ES-I3 (cell line): ENCODE measurements at regions not wholly inside any gene's neighbourhood (a gene's known extent, or its start where the extent isn't known, plus 50 kb on each side); places are given as distances from the start of the nearest gene placed in this dataset.

ENCODE experiments used
- H3K36me3 ChIP-seq: 2 replicates; pipeline ENCODE4 v1.6.1; 2013; ENCODE audit warnings: mild to moderate bottlenecking, low read length, control low read depth, moderate library complexity; ENCODE audit not compliant: insufficient read depth
- H3K4me1 ChIP-seq: 2 replicates; pipeline ENCODE4 v1.6.1; 2013; ENCODE audit warnings: mild to moderate bottlenecking, control low read depth, low read length; ENCODE audit not compliant: insufficient read depth
- H3K9ac ChIP-seq: 2 replicates; pipeline ENCODE4 v1.6.1; 2013; ENCODE audit warnings: low read depth, mild to moderate bottlenecking, low read length, moderate library complexity
- H3K9me3 ChIP-seq: 2 replicates; pipeline ENCODE4 v1.6.1; 2013; ENCODE audit warnings: mild to moderate bottlenecking, low read length, moderate library complexity; ENCODE audit not compliant: control insufficient read depth, insufficient read depth

DNA sequence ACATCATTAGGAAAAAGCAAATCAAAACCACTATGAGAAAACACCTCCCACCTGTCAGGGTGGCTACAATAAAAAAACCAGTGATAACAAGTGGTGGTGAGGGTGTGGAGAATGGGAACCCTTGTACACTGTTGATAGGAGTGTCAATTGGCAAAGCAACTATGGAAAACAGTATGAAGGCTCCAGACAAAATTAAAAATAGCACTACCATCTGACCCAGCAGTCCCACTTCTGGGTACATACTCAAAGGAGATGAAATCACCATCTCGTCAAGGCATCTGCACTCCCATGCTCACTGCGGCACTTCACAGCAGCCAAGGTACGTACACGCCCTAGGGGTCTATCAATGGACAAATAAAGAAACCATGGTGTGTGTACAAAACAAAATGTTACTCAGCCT lies 715.1 kb downstream of the UQCRFS1 start:
- Histone ChIP-seq H3K4me1 (peaks cover 30% of the 10 kb centered on the region; the same call in 1 of the 2 replicates), H3K9ac (no peak overlapping the region), H3K9me3 (no peaks in the 10 kb centered on the region), H3K36me3 (no peaks in the 10 kb centered on the region)

DNA sequence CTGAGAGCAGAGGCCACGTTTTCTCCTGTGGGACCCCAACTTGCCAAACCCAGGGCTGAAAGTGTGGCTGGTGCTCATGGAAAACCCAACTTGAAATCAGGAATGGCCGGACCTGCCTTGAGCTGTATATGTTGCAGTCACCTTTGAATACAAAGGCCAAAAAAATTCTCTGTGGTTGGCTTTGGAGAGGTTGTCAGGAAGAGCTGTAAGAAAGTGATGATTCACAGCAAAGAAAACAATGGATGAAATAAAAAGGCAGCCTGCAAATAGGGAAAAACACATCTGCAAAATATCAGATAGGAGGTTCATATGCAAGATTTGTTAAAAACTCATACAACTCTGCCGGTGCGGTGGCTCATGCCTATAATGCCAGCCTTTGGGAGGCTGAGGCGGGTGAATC lies 715.8 kb downstream of the UQCRFS1 start:
- H3K4me1 ChIP-seq, result peaks cover 31% of the 10 kb centered on the region; the same call in 1 of the 2 replicates

DNA sequence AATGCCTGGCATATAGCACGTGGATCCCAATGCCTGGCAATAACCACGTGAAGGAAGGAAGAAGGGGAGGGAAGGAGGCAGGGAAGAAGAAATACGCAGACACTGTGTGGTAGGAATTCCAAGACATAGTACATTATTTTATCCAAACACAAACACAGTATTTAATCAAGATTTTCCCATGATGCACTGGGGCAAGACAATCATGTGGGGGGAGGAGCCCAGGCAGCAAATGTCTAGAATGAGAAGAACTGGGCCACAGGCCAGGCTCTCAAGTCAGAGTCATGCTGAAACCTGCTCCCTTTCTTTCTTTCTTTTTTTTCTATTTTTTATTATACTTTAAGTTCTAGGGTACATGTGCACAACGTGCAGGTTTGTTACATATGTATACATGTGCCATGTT lies 717.9 kb downstream of the UQCRFS1 start:
- Histone ChIP-seq H3K36me3 (no peaks in the 10 kb centered on the region), H3K9me3 (no peaks in the 10 kb centered on the region), H3K4me1 (peaks cover 25% of the 10 kb centered on the region; the same call in 1 of the 2 replicates), H3K9ac (no peak overlapping the region)

More for the DNA sequence above, 715.8 kb downstream of the UQCRFS1 start:
- Histone ChIP-seq H3K36me3 (no peaks in the 10 kb centered on the region), H3K9ac (no peak overlapping the region), H3K9me3 (no peaks in the 10 kb centered on the region)

DNA sequence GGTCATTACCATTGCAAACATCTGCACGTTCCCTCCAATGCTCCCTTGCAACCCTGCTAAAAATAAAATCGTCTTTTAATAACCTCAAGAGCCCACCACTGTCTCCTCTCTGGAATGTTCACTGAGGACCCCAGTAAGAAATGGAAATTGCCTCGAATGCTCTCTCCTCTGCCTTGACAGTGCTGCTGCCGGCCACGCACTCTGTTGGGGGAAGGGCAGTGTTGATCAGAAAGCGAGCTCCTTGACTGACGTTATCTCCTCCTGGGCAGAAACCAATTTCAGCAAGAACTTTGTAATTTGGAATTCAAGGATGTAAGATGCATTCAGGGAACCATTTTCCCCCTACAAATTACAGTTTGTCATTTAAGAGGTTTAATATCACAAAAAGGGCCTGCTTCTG lies 718.5 kb downstream of the UQCRFS1 start:
- Histone ChIP-seq H3K9ac (no peak overlapping the region), H3K4me1 (peaks cover 27% of the 10 kb centered on the region; the same call in 1 of the 2 replicates), H3K9me3 (no peaks in the 10 kb centered on the region), H3K36me3 (no peaks in the 10 kb centered on the region)

DNA sequence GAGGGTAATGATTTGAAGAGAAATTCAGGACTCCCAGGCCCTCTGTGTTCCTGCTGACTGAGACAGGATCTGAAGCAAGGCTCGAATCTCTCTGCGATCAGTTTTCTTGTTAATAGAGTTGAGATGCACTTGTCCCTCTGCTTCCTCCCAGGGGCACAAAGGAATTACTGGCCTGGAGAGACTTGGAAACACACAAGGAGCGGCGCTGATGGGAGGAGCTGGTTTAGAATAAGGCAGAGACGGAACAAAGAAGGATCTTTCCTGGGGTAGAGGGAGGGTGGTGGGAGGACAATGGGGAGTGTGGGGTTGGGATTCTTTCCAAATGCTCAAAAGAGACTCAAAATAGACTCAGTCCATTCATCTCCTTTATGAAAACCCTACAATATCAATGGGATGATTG lies 719.1 kb downstream of the UQCRFS1 start:
- H3K36me3 ChIP-seq, result no peaks in the 10 kb centered on the region
- no peak overlapping the region for H3K9ac ChIP-seq
- H3K9me3 ChIP-seq, result no peaks in the 10 kb centered on the region
- peaks cover 28% of the 10 kb centered on the region; the same call in 1 of the 2 replicates for H3K4me1 ChIP-seq

DNA sequence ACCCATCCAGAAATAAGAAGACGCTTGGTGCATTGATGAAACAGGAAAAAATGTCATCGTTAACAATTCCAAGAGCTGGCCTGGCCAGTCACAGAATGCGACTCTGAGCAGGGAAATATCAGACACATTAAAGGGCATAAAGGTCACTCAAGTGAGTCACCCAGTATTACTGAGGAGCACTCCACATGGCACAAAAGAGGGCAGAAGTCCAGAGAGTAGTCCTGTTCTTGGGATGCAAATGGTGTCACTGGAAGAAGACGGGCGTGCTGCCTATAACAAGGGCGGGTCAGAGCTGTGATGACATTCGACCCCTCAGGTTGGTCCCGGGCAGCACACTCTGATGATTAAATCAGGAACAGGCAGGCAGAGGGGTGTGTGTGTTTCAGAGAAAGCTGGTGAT lies 720.3 kb downstream of the UQCRFS1 start:
- H3K4me1 ChIP-seq, result peaks cover 28% of the 10 kb centered on the region; the same call in 1 of the 2 replicates
- H3K9ac ChIP-seq, result no peak overlapping the region
- H3K36me3 ChIP-seq, result no peaks in the 10 kb centered on the region
- H3K9me3 ChIP-seq, result no peaks in the 10 kb centered on the region

DNA sequence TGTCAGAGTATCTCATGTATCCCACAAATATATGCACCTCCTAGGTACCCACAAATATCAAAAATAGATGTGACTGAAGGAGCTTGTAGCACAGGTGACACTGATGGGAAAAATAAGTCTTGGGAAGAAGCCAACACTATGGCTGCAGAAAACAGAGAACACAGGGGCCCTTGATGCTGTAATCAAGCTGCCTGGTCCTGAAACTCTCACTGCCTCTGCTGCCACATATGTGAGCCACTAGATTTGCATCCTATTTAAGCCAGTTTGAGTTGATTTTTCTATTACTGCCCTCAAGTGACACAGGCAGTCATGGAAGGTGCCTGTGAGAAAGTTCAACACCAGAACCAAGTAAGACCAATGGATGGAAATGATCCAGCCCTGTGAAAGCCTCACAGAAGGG lies 720.8 kb downstream of the UQCRFS1 start:
- Histone ChIP-seq H3K9me3 (no peaks in the 10 kb centered on the region), H3K9ac (no peak overlapping the region), H3K4me1 (peaks cover 28% of the 10 kb centered on the region; the same call in 1 of the 2 replicates), H3K36me3 (no peaks in the 10 kb centered on the region)

DNA sequence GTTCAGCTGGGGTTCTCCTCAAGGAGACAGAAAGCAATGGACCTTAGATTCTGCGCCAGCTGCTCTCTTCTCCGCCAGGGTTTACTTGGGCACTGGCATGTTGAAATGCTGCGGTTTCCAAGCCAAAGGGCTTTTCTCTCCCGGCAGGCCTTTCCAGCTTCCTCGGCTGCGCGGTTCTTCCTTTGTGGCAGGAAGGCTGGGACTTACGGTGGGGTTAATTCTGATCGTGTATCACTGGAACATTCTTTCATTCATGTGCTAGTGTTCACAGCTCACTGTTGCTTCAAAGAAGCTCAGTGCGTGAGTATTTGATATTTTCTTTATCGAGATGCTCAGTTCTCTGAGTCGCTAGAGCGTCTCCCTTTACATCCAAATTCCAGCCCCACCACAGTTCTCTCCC lies 723.2 kb downstream of the UQCRFS1 start:
- no peaks in the 10 kb centered on the region for H3K36me3 ChIP-seq

DNA sequence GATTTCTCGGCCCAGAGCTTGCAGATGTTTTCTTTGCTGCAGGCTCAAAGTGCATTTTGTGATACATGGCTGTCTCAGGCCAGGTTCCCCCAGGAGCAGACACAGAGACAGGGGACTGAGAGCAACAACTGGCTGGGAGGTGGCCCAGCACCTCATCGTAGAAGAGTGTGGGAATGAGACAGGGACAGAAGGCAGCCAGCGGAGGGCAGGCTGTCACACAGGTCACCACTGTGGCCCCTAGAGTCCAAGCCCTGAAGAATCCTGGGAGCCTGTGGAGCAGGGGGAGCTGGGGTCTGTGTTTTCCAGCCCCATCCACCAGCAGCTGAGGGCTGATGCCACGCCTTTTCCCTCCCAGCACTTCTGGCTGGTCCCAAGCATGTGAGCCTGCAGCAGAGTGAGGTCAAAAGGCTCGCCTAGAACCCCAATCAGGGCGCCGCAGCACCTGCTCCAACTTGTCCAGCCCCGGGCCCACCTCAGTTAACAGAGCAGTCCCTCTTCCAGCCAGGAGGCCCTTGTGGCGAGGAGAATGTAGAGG lies 723.8 kb downstream of the UQCRFS1 start:
- H3K9ac ChIP-seq, result no peak overlapping the region
- no peaks in the 10 kb centered on the region for H3K36me3 ChIP-seq
- H3K4me1 ChIP-seq, result peaks cover 19% of the 10 kb centered on the region; the same call in 1 of the 2 replicates
- no peaks in the 10 kb centered on the region for H3K9me3 ChIP-seq

More for the DNA sequence above, 723.2 kb downstream of the UQCRFS1 start:
- no peak overlapping the region for H3K9ac ChIP-seq
- H3K9me3 ChIP-seq, result no peaks in the 10 kb centered on the region
- peaks cover 24% of the 10 kb centered on the region; the same call in 1 of the 2 replicates for H3K4me1 ChIP-seq

DNA sequence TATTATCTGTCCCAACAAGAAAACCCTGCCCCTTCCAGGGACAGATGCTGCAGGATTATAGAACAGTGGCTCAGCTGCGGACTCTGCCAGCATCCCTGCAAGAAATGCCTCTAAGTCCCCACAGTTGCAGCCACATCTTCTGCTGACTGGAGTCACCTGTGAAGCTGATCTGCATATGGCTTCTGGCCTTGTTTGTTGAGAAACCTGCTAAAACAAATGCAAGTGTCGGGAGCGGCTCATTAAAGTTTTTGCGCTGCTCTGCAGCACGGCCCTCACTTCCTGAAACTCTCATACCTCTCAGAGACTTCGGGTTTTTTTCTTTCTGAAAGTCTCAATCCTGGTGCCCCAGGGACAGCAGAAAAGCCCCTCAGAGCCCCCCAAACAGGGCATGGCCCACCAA lies 725.0 kb downstream of the UQCRFS1 start:
- no peaks in the 10 kb centered on the region for H3K9me3 ChIP-seq
- peaks cover 9% of the 10 kb centered on the region; the same call in 1 of the 2 replicates for H3K4me1 ChIP-seq
- no peaks in the 10 kb centered on the region for H3K36me3 ChIP-seq
- no peak overlapping the region for H3K9ac ChIP-seq

DNA sequence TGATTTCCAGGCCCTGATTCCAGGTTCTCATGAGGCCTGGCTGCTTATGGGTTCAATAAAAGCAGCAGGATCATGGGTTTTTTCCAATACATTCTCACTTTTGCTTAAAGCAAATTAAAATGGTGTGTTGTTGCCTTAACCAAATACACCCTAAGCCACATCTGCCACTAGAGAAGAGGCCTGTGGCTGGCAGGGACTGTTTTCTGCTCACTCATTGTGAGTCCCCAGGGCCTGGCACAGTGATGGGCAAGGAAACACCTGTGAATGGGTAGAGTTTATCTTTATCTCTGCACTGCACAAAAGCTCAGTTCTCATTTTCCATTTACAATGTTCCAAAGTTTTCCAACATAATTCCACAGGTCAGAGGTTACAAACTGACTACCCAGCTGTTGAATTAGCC lies 726.0 kb downstream of the UQCRFS1 start:
- peaks cover 10% of the 10 kb centered on the region; the same call in 1 of the 2 replicates for H3K4me1 ChIP-seq
- no peaks in the 10 kb centered on the region for H3K36me3 ChIP-seq
- H3K9me3 ChIP-seq, result no peaks in the 10 kb centered on the region
- H3K9ac ChIP-seq, result no peak overlapping the region

DNA sequence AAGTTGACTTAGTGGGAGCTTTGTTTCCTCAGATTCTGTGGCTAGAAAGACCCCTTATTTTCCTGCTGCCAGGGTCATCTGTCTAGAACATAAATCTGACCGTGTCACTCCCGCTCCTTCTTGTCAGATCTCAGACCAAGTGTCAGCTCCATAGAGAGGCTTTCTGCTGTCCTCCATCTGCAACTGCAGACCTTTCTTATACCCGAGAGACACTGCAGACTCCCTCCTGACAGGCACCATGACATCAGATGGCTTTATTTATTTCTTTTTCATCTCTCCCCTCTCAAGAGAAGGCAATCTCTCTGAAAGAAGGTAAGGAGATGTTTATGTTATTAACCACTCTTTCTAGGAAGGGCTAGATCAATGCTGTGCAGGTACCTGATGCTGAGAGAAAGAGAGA lies 726.5 kb downstream of the UQCRFS1 start:
- no peak overlapping the region for H3K9ac ChIP-seq
- H3K36me3 ChIP-seq, result no peaks in the 10 kb centered on the region
- H3K4me1 ChIP-seq, result peaks cover 13% of the 10 kb centered on the region; the same call in 1 of the 2 replicates
- no peaks in the 10 kb centered on the region for H3K9me3 ChIP-seq

DNA sequence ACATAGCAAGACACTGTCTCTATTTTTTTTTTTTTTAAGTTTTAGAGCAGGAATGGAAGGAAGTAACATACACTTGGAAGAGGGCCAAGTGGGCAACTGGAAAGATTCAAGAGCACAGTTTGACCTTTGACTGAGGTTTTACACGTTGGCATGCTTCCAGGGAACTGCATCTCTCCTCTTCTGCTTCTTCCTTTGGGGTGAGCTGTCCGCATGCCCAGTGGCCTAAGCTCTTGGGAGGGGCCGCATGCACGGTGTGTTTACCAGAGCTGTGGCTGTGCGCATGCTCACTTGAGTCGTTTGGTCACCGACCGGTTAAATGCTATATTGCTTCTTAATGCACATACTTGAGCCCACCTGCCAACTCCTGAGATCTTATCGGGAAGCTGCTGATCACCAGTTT lies 727.7 kb downstream of the UQCRFS1 start:
- Histone ChIP-seq H3K9ac (no peak overlapping the region), H3K4me1 (peaks cover 15% of the 10 kb centered on the region; the same call in 1 of the 2 replicates), H3K9me3 (no peaks in the 10 kb centered on the region), H3K36me3 (no peaks in the 10 kb centered on the region)

DNA sequence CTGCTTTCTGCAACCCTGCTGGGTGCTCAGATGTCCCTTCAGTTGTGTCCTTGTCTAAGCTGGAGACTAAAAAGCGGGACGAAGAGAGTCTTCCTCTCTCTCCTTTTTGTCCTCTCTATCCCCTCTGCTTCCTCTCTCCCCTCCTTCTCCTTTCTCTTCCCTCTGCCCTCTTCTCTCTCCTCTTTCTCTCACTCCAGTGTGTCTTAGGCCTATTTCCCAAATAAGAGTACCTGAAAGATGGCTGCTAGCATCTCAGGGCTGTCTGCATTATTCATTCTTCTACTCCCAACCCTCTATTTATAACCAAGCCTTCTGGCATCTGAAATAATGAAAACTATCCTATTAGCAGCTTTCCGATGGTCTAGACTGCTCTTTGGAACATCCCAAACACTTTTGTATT lies 729.8 kb downstream of the UQCRFS1 start:
- Histone ChIP-seq H3K36me3 (no peaks in the 10 kb centered on the region), H3K9ac (no peak overlapping the region), H3K9me3 (no peaks in the 10 kb centered on the region), H3K4me1 (peaks cover 11% of the 10 kb centered on the region; the same call in 1 of the 2 replicates)

DNA sequence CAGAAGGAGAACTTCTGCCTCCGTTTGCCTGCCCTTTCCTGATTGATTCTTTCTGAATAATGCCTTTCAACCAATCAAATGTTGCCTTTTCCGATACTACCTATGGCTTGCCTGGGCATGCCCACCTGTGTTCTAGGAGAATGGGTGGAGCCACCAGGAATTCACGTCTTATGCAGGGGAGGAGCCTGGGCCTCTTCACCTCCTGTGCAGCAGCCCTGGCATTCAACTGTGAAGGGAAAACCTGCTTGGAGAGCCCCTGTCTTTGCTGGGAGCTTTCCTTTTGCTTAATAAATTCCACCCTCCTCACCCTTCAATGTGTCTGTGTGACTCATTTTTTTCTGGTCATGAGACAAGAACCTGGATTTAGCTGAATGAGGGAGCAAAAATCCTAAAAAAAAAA lies 730.7 kb downstream of the UQCRFS1 start:
- Histone ChIP-seq H3K9ac (no peak overlapping the region; the same call in 1 of the 2 replicates), H3K4me1 (peaks cover 11% of the 10 kb centered on the region; the same call in 1 of the 2 replicates), H3K9me3 (no peaks in the 10 kb centered on the region), H3K36me3 (no peaks in the 10 kb centered on the region)
